ENCODE measurements at regions not wholly inside any gene's neighbourhood (a gene's known extent, or its start where the extent isn't known, plus 50 kb on each side); places are given as distances from the start of the nearest gene placed in this dataset.

- H3K9me3 ChIP-seq (replicated peaks) = 0 out of 2 replicates have a peak, but pooled peaks cover 4% of the 10 kb centered on the region
- no peak for DNase-seq (ENCODE audit: low read depth in 1 of 2, low spot score in 2 of 2)
- no peak overlapping the region for H3K4me3 ChIP-seq
- no peaks in the 10 kb centered on the region for H3K27me3 ChIP-seq (replicated peaks)
- no peaks in the 10 kb centered on the region for H3K36me3 ChIP-seq
- no peak overlapping the region for H3K27ac ChIP-seq
- no peaks in the 10 kb centered on the region for H3K4me1 ChIP-seq (replicated peaks)
Observed at GRCh38 chr6:56005426-56005825, 130.0 kb upstream of the BMP5 start.

DNA sequence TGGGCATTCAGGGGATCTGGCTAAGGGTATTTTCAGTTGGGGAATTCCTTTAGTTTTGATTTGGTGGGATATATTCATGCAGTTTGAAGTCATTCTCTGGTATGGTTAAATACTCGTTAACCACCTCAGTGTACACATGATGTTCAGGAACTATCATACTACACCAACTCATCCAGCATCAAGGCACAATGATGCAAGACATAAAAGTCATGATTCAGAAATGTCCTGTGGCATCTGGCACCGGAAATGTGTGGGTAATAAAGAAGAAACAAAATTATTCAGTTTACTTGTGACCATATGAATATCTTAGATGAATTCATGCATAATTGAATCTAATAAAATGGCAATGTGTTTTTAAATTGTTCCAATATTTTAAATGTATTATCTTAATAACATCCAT is 129.0 kb upstream of the BMP5 start:
- no peak overlapping the region for H3K27ac ChIP-seq
- H3K27me3 ChIP-seq (replicated peaks) = no peaks in the 10 kb centered on the region
- H3K4me3 ChIP-seq = no peak overlapping the region
- no peaks in the 10 kb centered on the region for H3K4me1 ChIP-seq (replicated peaks)
- no peaks in the 10 kb centered on the region for H3K36me3 ChIP-seq
- no peak for DNase-seq (ENCODE audit: low read depth in 1 of 2, low spot score in 2 of 2)
- H3K9me3 ChIP-seq (replicated peaks) = 0 out of 2 replicates have a peak, but pooled peaks cover 3% of the 10 kb centered on the region

DNA sequence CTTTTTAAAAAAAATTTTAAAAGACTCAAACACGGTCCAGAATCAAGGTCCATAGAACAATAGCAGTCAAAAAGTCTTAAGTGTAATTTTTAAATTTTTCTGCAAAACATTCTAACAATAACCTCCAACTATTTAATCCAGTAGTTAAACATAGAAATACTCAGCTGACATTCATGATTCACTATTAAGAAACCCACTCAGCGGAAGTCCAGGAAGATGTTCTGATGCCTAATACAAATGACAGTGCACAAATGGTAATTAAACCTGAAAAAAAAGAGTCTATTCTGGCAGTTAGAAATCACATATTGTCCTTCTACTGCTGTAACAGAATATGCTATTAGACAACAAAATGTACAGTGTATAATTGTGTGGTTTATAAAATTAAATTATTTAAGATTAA is 128.2 kb upstream of the BMP5 start:
- Histone ChIP-seq H3K27me3 (replicated peaks) (no peaks in the 10 kb centered on the region), H3K4me3 (no peak overlapping the region), H3K27ac (no peak overlapping the region), H3K9me3 (replicated peaks) (no peaks in the 10 kb centered on the region), H3K36me3 (no peaks in the 10 kb centered on the region), H3K4me1 (replicated peaks) (no peaks in the 10 kb centered on the region)
- DNase-seq (ENCODE audit: low read depth in 1 of 2, low spot score in 2 of 2) = no peak

GRCh38 chr6:56002336-56002735 is 126.9 kb upstream of the BMP5 start:
- no peaks in the 10 kb centered on the region for H3K36me3 ChIP-seq
- DNase-seq (ENCODE audit: low read depth in 1 of 2, low spot score in 2 of 2) = no peak
- H3K4me1 ChIP-seq (replicated peaks) = no peaks in the 10 kb centered on the region
- no peaks in the 10 kb centered on the region for H3K9me3 ChIP-seq (replicated peaks)
- no peak overlapping the region for H3K27ac ChIP-seq
- H3K27me3 ChIP-seq (replicated peaks) = no peaks in the 10 kb centered on the region
- H3K4me3 ChIP-seq = no peak overlapping the region

DNA sequence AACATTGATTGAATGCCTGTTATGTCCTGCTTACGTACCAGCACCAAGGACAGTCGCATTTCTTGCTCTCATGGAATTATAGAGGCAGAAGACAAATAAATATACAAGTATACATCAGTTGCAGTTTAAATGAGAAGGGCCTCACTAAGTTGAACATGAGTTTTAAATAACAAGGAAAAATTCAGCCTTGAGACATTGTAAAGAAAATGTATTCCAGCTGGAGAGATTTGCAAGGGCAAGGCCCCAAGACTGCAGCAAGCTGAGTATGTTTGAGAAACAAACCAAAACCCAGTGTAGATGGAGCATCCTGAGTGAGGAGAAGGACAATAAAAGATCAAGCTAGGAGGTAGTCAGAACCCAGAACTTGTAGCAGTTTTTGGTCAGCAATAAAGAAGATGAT is 123.2 kb upstream of the BMP5 start:
- no peak overlapping the region for H3K27ac ChIP-seq
- no peak for DNase-seq (ENCODE audit: low read depth in 1 of 2, low spot score in 2 of 2)

DNA sequence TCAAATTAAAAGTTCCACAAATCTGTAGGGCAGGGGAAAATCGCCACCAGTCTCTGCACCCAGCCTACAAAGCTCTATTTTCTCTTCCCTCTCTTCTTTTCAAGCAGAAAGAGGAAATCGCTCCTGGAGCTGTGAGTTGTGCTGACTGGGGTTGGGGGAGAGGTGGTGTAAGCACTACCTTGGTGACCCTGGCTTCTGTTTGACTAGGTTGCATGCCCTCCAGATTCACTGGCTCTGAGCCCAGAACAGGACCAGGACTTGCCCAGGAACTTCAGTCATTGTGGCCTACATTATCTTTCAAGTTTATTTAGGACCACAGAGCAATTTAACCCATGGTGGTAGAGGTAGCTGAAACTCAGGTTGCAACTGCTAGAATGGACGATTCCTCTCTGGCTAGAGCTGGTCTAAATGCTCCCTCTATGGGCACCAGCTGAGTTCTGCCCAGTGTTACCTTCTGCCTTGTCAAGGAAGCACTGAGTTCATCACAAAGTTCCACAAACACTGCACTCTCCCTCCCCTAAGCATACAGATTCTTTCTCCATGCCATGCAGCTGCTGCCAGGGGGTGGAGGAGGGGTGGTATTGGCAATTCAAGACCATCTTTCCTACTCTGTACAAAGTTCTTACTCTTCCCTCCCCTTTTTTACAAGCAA is 122.0 kb upstream of the BMP5 start:
- Histone ChIP-seq H3K27ac (no peak overlapping the region), H3K27me3 (replicated peaks) (no peaks in the 10 kb centered on the region), H3K9me3 (replicated peaks) (no peaks in the 10 kb centered on the region), H3K4me1 (replicated peaks) (no peaks in the 10 kb centered on the region), H3K36me3 (no peaks in the 10 kb centered on the region), H3K4me3 (no peak overlapping the region)
- no peak for DNase-seq (ENCODE audit: low read depth in 1 of 2, low spot score in 2 of 2)

More for the DNA sequence above, 123.2 kb upstream of the BMP5 start:
- H3K4me1 ChIP-seq (replicated peaks) = no peaks in the 10 kb centered on the region
- H3K4me3 ChIP-seq = no peak overlapping the region
- H3K27me3 ChIP-seq (replicated peaks) = no peaks in the 10 kb centered on the region
- H3K36me3 ChIP-seq = no peaks in the 10 kb centered on the region
- H3K9me3 ChIP-seq (replicated peaks) = no peaks in the 10 kb centered on the region

- no peaks in the 10 kb centered on the region for H3K9me3 ChIP-seq (replicated peaks)
- H3K27ac ChIP-seq = no peak overlapping the region
- DNase-seq (ENCODE audit: low read depth in 1 of 2, low spot score in 2 of 2) = no peak
- no peaks in the 10 kb centered on the region for H3K4me1 ChIP-seq (replicated peaks)
- H3K4me3 ChIP-seq = no peak overlapping the region
- no peaks in the 10 kb centered on the region for H3K36me3 ChIP-seq
- no peaks in the 10 kb centered on the region for H3K27me3 ChIP-seq (replicated peaks)
Observed at GRCh38 chr6:55994531-55994930, 119.1 kb upstream of the BMP5 start.

GRCh38 chr6:55993418-55993817 is 118.0 kb upstream of the BMP5 start:
- no peaks in the 10 kb centered on the region for H3K4me1 ChIP-seq (replicated peaks)
- no peaks in the 10 kb centered on the region for H3K9me3 ChIP-seq (replicated peaks)
- no peak for DNase-seq (ENCODE audit: low read depth in 1 of 2, low spot score in 2 of 2)
- no peaks in the 10 kb centered on the region for H3K36me3 ChIP-seq
- no peak overlapping the region for H3K27ac ChIP-seq
- no peak overlapping the region for H3K4me3 ChIP-seq
- no peaks in the 10 kb centered on the region for H3K27me3 ChIP-seq (replicated peaks)

- Histone ChIP-seq H3K27me3 (replicated peaks) (no peaks in the 10 kb centered on the region), H3K9me3 (replicated peaks) (no peaks in the 10 kb centered on the region), H3K36me3 (no peaks in the 10 kb centered on the region), H3K4me1 (replicated peaks) (no peaks in the 10 kb centered on the region), H3K27ac (no peak overlapping the region), H3K4me3 (no peak overlapping the region)
- no peak for DNase-seq (ENCODE audit: low read depth in 1 of 2, low spot score in 2 of 2)
Observed at GRCh38 chr6:55992546-55992945, 117.2 kb upstream of the BMP5 start.

DNA sequence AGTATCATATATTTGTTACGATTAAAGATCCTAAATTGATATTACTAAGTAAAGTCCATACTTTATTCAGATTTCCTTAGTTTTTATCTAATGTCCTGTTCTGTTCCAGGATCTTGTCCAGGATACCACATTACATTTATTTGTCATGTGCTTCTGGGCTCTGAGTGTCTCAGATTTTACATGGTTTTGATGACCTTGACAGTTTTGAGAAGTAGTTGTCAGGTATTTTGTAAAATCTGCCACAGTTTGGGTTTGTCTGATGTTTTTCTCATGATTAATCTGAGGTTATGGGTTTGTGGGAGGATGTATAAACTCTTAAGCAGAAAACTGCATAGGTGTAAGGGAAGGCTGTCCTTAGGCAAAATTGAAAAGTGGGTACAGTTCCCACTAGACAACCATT is 109.9 kb upstream of the BMP5 start:
- Histone ChIP-seq H3K4me1 (replicated peaks) (no peaks in the 10 kb centered on the region), H3K36me3 (no peaks in the 10 kb centered on the region), H3K27ac (no peak overlapping the region), H3K27me3 (replicated peaks) (no peaks in the 10 kb centered on the region), H3K9me3 (replicated peaks) (no peaks in the 10 kb centered on the region), H3K4me3 (no peak overlapping the region)
- DNase-seq (ENCODE audit: low read depth in 1 of 2, low spot score in 2 of 2) = no peak

- no peaks in the 10 kb centered on the region for H3K4me1 ChIP-seq (replicated peaks)
- H3K4me3 ChIP-seq = no peak overlapping the region
- H3K36me3 ChIP-seq = no peaks in the 10 kb centered on the region
- no peaks in the 10 kb centered on the region for H3K27me3 ChIP-seq (replicated peaks)
- H3K9me3 ChIP-seq (replicated peaks) = no peaks in the 10 kb centered on the region
- H3K27ac ChIP-seq = no peak overlapping the region
- no peak for DNase-seq (ENCODE audit: low read depth in 1 of 2, low spot score in 2 of 2)
Observed at GRCh38 chr6:55983861-55984260, 108.5 kb upstream of the BMP5 start.

DNA sequence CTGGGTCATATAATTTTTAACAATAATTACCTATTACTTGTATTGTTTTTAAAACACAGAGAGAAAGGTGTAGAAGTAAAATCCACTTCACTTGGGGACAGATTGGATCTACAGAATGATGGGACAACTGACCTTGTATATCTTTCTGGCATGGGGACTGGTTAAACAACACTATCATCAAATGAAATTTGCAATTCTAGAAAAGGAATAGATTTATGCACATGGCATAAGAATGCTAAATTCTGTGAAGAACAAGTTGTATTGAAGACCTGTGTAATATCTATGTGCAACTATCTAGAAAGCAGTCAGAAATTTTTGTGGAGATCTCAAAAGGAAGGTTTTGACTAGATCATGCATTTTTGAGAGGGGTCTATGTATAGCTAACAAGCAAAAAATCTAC is 106.3 kb upstream of the BMP5 start:
- no peak for DNase-seq (ENCODE audit: low read depth in 1 of 2, low spot score in 2 of 2)
- Histone ChIP-seq H3K36me3 (no peaks in the 10 kb centered on the region), H3K4me1 (replicated peaks) (no peaks in the 10 kb centered on the region)

DNA sequence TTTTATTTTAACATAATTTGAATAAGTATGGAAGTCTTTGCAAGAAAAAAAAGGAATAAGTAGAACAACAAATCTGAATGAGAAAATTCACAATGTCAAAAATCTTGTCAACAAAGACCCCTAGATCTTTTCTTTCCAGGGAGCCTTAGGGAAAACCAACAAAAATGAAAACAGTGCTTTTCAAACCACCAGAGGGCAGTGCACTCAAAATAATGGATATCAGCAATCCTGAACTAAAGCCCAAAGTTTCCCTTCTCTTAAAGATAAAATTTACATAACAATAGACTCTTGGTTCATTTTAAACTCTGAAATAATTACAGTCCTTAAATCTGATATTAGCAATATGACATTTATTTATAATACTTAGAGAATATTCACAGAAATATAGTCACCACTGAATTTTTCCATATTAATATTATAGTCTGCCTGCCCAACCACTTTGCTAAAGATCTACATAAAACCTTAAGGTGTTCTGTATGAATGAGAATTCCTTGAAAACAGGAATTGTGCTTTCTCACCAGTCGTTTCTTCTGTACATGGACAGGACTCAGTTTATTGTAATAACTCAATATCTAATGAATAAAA is 105.3 kb upstream of the BMP5 start:
- Histone ChIP-seq H3K27ac (no peak overlapping the region), H3K36me3 (no peaks in the 10 kb centered on the region), H3K27me3 (replicated peaks) (no peaks in the 10 kb centered on the region), H3K9me3 (replicated peaks) (no peaks in the 10 kb centered on the region), H3K4me3 (no peak overlapping the region), H3K4me1 (replicated peaks) (no peaks in the 10 kb centered on the region)
- peak in 1 of 2 experiments; percentile 41 for DNase-seq (ENCODE audit: low read depth in 1 of 2, low spot score in 2 of 2)

More for the DNA sequence above, 106.3 kb upstream of the BMP5 start:
- no peaks in the 10 kb centered on the region for H3K9me3 ChIP-seq (replicated peaks)
- no peak overlapping the region for H3K27ac ChIP-seq
- H3K4me3 ChIP-seq = no peak overlapping the region
- no peaks in the 10 kb centered on the region for H3K27me3 ChIP-seq (replicated peaks)

DNA sequence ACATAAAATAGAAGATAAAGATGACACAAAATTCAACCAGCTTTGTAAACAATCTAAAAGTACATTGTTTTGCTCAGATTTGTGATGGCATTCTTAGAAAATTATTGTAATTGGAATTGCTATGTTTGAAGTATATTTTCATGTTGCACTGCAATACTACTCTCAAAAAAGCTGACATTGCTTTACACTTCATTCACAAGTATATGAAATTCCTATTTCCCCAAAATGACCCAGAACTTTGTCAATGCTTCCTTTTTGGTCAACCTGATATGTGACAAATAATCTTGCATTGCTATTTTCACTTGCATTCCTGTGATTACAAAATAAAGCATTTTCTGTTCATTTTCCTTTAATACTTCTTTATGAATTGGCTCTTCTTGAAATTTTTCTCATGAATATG is 104.1 kb upstream of the BMP5 start:
- no peaks in the 10 kb centered on the region for H3K4me1 ChIP-seq (replicated peaks)
- no peak for DNase-seq (ENCODE audit: low read depth in 1 of 2, low spot score in 2 of 2)
- H3K9me3 ChIP-seq (replicated peaks) = no peaks in the 10 kb centered on the region
- no peaks in the 10 kb centered on the region for H3K27me3 ChIP-seq (replicated peaks)
- no peak overlapping the region for H3K27ac ChIP-seq
- H3K4me3 ChIP-seq = no peak overlapping the region
- no peaks in the 10 kb centered on the region for H3K36me3 ChIP-seq

Data from SJSA1 (cell line).